IgD-negative memory B cell (primary cell): ENCODE measurements at regions not wholly inside any gene's neighbourhood (a gene's known extent, or its start where the extent isn't known, plus 50 kb on each side); places are given as distances from the start of the nearest gene placed in this dataset.
"Not testable (repeated sequence)": the region's sequence is repeated elsewhere in the genome, so short reads cannot be mapped to it uniquely, and the experiment has no call there.

Source experiments
- H3K27ac Mint-ChIP-seq, 3 donors: one replicate each; pipeline ENCODE4 v1.8.0; 2020 to 2022; ENCODE audit warnings: mild to moderate bottlenecking in 3 of 3, mixed read lengths in 3 of 3, moderate library complexity in 1 of 3
- H3K27me3 Mint-ChIP-seq: one replicate; pipeline ENCODE4 v1.8.0; 2021; ENCODE audit warnings: mixed read lengths
- H3K36me3 Mint-ChIP-seq: one replicate; pipeline ENCODE4 v1.8.0; 2020; ENCODE audit warnings: mild to moderate bottlenecking, mixed read lengths
- H3K4me1 Mint-ChIP-seq, 3 donors: one replicate each; pipeline ENCODE4 v1.8.0; 2020 to 2022; ENCODE audit warnings: mixed read lengths in 3 of 3, mild to moderate bottlenecking in 1 of 3
- H3K4me3 Mint-ChIP-seq, 4 donors: one replicate each; pipeline ENCODE4 v1.8.0; 2020 to 2022; ENCODE audit warnings: mild to moderate bottlenecking in 4 of 4, mixed read lengths in 4 of 4, moderate library complexity in 3 of 4
- H3K9me3 Mint-ChIP-seq, 3 donors: one replicate each; pipeline ENCODE4 v1.8.0; 2020 to 2021; ENCODE audit warnings: mixed read lengths in 3 of 3, mild to moderate bottlenecking in 1 of 3

- peaks cover 1 to 8% (median 4%) of the 10 kb centered on the region in 3 donors for H3K9me3 Mint-ChIP-seq
- H3K36me3 Mint-ChIP-seq: no peaks in the 10 kb centered on the region
Observed at GRCh38 chr1:238409932-238410331, 519.2 kb upstream of the ZP4 start.

DNA sequence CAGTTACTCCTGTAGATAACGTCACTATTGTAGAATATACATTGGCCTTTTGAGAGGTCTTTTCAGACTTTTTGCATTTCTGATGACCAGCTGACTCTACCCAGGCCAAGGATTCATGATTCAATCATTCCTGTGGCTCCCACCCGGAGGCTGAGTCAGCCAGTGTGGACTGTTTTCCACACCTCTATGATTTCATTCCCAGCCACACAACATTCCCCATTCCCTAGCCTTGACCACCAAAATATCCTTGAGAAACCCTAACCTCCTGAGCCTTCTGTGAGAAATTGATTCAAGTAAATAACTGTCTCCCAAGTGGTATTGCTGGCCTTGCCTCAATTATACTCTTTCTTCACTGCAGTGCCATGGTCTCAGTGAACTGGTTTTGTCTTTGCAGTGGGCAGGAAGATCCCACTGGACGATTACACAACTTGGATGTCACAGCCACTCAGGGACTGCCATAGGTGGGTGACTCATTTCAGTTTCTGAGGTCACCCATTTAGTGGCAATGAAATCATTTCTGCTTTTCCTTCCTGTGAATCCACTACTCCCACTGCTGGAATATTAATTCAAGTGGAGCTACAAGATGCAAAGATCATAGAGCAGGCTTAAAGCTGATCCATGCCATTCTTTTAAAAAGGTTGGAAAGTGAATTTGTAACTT is 518.6 kb upstream of the ZP4 start:
- no peak overlapping the region for H3K27ac Mint-ChIP-seq
- H3K4me3 Mint-ChIP-seq: peak overlapping the region in 1 of 4 donors; percentile 48
- no peaks in the 10 kb centered on the region for H3K4me1 Mint-ChIP-seq
- no peaks in the 10 kb centered on the region for H3K36me3 Mint-ChIP-seq
- no peaks in the 10 kb centered on the region for H3K27me3 Mint-ChIP-seq
- peaks cover 4 to 10% (median 5%) of the 10 kb centered on the region in 3 donors for H3K9me3 Mint-ChIP-seq

More at GRCh38 chr1:238409932-238410331, 519.2 kb upstream of the ZP4 start:
- H3K27me3 Mint-ChIP-seq: no peaks in the 10 kb centered on the region
- no peak overlapping the region for H3K27ac Mint-ChIP-seq
- H3K4me3 Mint-ChIP-seq: no peak overlapping the region
- H3K4me1 Mint-ChIP-seq: no peaks in the 10 kb centered on the region

- no peaks in the 10 kb centered on the region for H3K27me3 Mint-ChIP-seq
- peaks cover 4 to 10% (median 5%) of the 10 kb centered on the region in 3 donors for H3K9me3 Mint-ChIP-seq
Observed at GRCh38 chr1:238408737-238409136, 518.0 kb upstream of the ZP4 start.

DNA sequence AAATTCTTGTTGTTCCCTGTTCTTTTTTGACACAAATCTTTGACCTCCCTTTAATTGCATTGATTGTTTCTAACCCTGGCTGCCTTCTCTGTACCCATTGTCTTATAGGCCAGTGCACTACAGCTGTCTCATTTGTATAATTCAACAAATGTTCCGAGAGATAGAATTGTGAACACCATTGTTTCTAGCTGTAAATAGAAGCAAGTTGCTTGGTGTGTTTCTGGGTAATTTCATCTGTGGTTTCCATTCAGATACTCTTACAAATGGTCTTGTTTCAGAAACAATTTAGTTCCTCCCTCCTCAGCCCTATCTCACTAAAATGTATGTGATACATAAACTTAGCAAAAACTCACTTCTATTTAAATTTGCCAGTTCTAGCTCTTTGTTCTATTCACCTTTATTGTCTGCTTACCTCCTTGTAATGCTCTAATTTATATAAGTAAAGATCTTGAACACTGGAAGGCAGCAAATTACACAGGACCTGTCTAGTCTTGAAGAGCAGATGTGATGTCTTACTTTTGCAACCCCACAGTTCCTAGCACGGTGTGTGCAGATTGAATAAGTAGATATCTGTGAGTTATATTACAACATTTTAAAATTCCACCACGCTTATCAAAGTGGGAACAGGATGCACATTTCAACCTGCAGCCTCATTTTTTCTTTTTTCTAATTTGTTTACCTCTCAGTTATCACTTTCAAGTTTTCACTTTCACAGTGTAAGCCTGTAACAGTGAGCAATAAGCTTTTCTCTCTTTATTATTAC is 515.6 kb upstream of the ZP4 start:
- H3K27me3 Mint-ChIP-seq: no peaks in the 10 kb centered on the region
- H3K36me3 Mint-ChIP-seq: no peaks in the 10 kb centered on the region
- peaks cover 0 to 4% (median 0%) of the 10 kb centered on the region in 3 donors for H3K4me1 Mint-ChIP-seq
- no peak overlapping the region for H3K4me3 Mint-ChIP-seq
- no peak overlapping the region for H3K27ac Mint-ChIP-seq
- peaks cover 4 to 12% (median 10%) of the 10 kb centered on the region in 3 donors for H3K9me3 Mint-ChIP-seq

More at GRCh38 chr1:238408737-238409136, 518.0 kb upstream of the ZP4 start:
- Mint-ChIP-seq H3K27ac (no peak overlapping the region), H3K36me3 (no peaks in the 10 kb centered on the region), H3K4me1 (no peaks in the 10 kb centered on the region), H3K4me3 (no peak overlapping the region)

DNA sequence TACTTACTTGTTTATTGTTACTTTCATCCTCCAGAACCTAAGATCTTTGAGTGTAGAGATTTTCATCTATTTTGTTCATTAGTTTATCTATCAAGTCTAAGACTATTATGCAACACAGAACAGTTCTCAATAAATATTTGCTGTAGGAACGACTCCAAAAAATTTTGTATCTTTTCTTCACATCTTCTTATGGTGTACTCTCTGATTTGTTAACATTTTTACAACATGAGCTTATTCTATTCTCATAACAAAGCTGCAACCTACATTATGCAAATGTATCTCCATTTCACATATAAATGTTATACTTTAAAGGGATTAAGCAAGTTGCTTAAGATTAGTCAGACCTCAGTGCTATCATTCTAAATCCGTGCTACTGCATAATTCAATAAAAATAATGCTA is 514.2 kb upstream of the ZP4 start:
- H3K4me1 Mint-ChIP-seq: peaks cover 0 to 4% (median 0%) of the 10 kb centered on the region in 3 donors
- H3K36me3 Mint-ChIP-seq: no peaks in the 10 kb centered on the region
- no peak overlapping the region for H3K27ac Mint-ChIP-seq
- peaks cover 4 to 10% (median 9%) of the 10 kb centered on the region in 3 donors for H3K9me3 Mint-ChIP-seq
- H3K4me3 Mint-ChIP-seq: no peak overlapping the region
- no peaks in the 10 kb centered on the region for H3K27me3 Mint-ChIP-seq

DNA sequence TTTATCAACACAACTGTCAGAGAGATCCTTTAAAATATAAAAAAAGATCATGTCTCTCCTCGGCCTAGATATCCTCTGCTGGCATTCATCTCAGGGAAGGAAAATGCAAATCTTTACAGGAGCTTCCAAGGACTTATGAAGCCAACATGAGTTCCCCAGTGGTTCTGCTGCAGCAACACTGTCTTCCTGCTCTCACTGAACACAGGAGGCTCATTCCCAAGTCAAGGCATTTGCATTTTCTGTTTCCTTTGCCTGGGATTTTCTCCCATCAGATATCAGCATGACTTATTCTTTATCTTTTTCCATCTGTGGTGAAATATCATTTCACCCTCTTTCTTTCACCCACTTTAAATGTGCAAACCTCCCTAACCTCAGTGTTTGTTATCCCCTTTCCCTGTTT is 513.8 kb upstream of the ZP4 start:
- H3K4me3 Mint-ChIP-seq: no peak overlapping the region

DNA sequence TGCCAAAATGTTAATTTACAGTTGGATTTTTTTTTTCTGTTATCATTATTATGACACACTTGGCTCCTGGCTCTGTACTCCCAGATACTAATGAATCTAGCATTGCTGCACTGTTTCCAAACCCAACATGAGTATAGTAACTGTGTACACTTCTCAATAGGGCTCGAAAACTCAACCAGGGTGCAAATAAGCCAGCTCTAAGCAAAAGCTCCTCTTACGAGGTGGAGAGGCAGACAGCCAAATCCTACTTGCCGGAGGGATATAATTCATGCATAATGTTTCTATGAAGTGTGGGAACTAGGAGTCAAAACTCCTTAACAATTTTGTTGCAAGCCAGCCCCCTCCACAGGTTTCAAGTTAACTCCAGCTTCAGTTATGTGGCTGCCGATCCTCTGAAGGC is 510.4 kb upstream of the ZP4 start:
- peaks cover 0 to 4% (median 0%) of the 10 kb centered on the region in 3 donors for H3K4me1 Mint-ChIP-seq
- H3K9me3 Mint-ChIP-seq: peaks cover 3 to 10% (median 4%) of the 10 kb centered on the region in 3 donors
- H3K27me3 Mint-ChIP-seq: no peaks in the 10 kb centered on the region
- no peak overlapping the region for H3K4me3 Mint-ChIP-seq
- H3K36me3 Mint-ChIP-seq: no peaks in the 10 kb centered on the region
- H3K27ac Mint-ChIP-seq: no peak overlapping the region

More for the DNA sequence above, 513.8 kb upstream of the ZP4 start:
- Mint-ChIP-seq H3K4me1 (peaks cover 0 to 4% (median 0%) of the 10 kb centered on the region in 3 donors), H3K27me3 (no peaks in the 10 kb centered on the region), H3K36me3 (no peaks in the 10 kb centered on the region), H3K9me3 (peaks cover 4 to 10% (median 9%) of the 10 kb centered on the region in 3 donors), H3K27ac (no peak overlapping the region)

GRCh38 chr1:238399558-238399957 is 508.8 kb upstream of the ZP4 start:
- H3K9me3 Mint-ChIP-seq: peaks cover 2 to 6% (median 3%) of the 10 kb centered on the region in 3 donors
- H3K36me3 Mint-ChIP-seq: no peaks in the 10 kb centered on the region
- H3K4me1 Mint-ChIP-seq: peaks cover 0 to 4% (median 0%) of the 10 kb centered on the region in 3 donors
- no peak overlapping the region for H3K4me3 Mint-ChIP-seq
- no peak overlapping the region for H3K27ac Mint-ChIP-seq
- H3K27me3 Mint-ChIP-seq: no peaks in the 10 kb centered on the region

- Mint-ChIP-seq H3K36me3 (no peaks in the 10 kb centered on the region), H3K9me3 (peaks cover 0 to 4% (median 0%) of the 10 kb centered on the region in 3 donors), H3K4me3 (no peak overlapping the region), H3K27ac (no peak overlapping the region), H3K27me3 (no peaks in the 10 kb centered on the region), H3K4me1 (no peaks in the 10 kb centered on the region)
Observed at GRCh38 chr1:238396140-238396539, 505.4 kb upstream of the ZP4 start.

- no peaks in the 10 kb centered on the region for H3K4me1 Mint-ChIP-seq
- no peaks in the 10 kb centered on the region for H3K36me3 Mint-ChIP-seq
- H3K4me3 Mint-ChIP-seq: no peak overlapping the region
- H3K9me3 Mint-ChIP-seq: peaks cover 3 to 12% (median 4%) of the 10 kb centered on the region in 3 donors
- no peak overlapping the region for H3K27ac Mint-ChIP-seq
- H3K27me3 Mint-ChIP-seq: no peaks in the 10 kb centered on the region
Observed at GRCh38 chr1:238384381-238384780, 493.7 kb upstream of the ZP4 start.

DNA sequence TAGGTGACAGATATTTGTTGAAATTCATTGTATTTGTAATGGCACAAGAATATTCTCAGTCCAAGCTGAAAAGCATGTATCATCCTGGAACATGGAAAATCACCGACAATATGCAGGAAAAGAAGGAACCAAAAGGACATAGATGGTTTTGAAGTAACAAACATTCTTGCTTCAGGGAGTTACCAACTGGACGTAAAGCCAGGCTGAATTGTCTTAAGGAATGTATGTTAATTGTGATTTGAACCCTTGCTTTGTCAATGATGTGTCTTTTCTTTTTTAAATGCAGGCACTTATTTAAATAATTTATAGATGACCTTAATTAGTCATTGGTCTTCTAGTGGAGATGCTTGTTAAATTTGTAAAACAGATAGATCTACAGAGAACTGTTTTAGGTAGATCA is 489.4 kb upstream of the ZP4 start:
- no peak overlapping the region for H3K27ac Mint-ChIP-seq
- H3K36me3 Mint-ChIP-seq: no peaks in the 10 kb centered on the region
- no peak overlapping the region for H3K4me3 Mint-ChIP-seq
- peaks cover 0 to 14% (median 9%) of the 10 kb centered on the region in 3 donors for H3K9me3 Mint-ChIP-seq
- no peaks in the 10 kb centered on the region for H3K4me1 Mint-ChIP-seq
- H3K27me3 Mint-ChIP-seq: no peaks in the 10 kb centered on the region

DNA sequence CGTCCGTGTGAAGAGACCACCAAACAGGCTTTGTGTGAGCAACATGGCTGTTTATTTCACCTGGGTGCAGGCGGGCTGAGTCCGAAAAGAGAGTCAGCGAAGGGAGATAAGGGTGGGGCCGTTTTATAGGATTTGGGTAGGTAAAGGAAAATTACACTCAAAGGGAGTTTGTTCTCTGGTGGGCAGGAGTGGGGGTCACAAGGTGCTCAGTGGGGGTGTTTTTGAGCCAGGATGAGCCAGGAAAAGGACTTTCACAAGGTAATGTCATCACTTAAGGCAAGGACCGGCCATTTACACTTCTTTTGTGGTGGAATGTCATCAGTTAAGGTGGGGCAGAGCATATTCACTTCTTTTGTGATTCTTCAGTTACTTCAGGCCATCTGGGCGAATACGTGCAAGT is 488.7 kb upstream of the ZP4 start:
- H3K9me3 Mint-ChIP-seq: peaks cover 0 to 14% (median 10%) of the 10 kb centered on the region in 3 donors
- not testable (repeated sequence) for H3K27ac Mint-ChIP-seq, H3K27me3 Mint-ChIP-seq, H3K36me3 Mint-ChIP-seq, H3K4me1 Mint-ChIP-seq, H3K4me3 Mint-ChIP-seq

DNA sequence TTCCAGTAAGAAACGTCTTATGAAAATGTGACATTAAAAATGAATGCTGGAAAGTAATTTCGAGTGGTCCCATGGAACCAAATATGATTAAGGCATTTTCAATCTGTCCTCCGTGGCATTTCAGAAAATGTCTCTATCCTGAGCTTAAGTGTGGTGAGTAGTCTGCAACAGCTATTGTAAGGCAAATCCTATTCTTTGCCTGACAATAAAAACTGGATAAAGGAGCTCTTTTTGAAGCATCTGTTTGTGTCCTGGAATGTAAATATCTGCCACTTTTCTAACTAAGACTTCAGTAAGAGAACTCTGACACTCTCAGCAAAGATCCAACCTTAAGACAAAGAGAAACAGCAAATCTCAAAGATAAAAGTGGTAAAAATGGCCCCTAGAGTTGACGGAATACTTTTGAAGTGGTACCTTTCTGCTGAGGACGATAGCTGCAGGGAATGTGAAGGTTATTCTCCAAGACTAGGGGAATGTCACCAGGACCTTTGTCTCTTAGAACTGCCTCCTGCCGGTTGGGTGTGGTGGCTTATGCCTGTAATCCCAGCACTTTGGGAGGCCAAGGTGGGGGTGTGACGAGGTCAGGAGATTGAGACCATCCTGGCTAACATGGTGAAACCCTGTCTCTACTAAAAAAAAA is 486.7 kb upstream of the ZP4 start:
- H3K27ac Mint-ChIP-seq: no peak overlapping the region
- H3K27me3 Mint-ChIP-seq: no peaks in the 10 kb centered on the region
- no peaks in the 10 kb centered on the region for H3K36me3 Mint-ChIP-seq
- no peak overlapping the region for H3K4me3 Mint-ChIP-seq
- no peaks in the 10 kb centered on the region for H3K4me1 Mint-ChIP-seq
- H3K9me3 Mint-ChIP-seq: peaks cover 0 to 13% (median 10%) of the 10 kb centered on the region in 3 donors

DNA sequence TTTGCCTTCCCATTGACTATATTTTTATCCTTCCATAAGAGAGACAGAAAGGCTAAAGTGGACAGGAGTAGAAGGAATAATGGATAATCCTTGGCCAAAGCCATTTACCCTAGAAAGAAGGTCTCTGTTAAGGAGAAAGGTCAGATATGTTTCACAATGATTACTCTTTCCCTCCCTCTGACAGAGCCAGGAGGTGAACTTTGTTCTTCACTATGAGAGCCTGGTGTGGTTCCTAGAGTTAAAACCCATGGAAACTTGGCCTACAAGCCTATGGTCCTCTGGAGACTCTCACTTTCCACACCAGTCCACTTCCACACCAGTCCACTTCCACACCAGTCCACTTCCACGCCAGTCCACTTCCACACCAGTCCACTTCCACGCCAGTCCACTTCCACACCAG is 479.9 kb upstream of the ZP4 start:
- Mint-ChIP-seq H3K27ac (no peak overlapping the region), H3K9me3 (peaks cover 3 to 16% (median 9%) of the 10 kb centered on the region in 3 donors), H3K4me3 (no peak overlapping the region), H3K4me1 (no peaks in the 10 kb centered on the region), H3K36me3 (no peaks in the 10 kb centered on the region), H3K27me3 (no peaks in the 10 kb centered on the region)

DNA sequence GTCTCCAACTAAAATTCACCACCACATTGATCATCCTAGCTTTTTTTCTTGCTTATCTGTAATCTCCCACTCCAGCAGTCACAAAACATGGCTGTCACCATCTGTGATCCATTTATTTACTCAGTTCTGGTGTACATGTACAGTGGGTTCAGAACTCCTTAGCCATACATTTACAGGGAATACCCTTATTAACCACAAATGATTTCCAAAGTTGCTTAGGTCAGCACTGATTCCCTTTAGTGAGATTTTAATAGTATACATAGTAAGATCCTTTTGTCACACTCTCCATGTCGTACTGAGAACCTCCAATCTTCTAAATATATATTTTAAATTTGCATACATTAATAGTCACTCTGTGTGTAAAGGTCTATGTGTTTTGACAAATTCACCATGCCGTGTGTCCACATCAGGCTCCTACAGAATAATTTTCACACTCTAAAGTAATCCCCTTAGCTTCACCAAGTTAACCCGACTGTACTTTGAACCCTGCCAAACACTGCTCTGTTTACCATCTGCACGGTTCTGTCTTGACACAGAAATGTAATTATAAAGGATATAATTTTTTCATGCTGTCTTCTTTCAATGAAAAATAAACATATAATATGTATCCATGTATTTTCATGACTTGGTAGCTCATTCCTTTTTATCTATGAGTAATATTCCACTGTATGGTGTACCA is 473.6 kb upstream of the ZP4 start:
- Mint-ChIP-seq H3K27ac (no peak overlapping the region), H3K27me3 (no peaks in the 10 kb centered on the region), H3K9me3 (peaks cover 2 to 25% (median 3%) of the 10 kb centered on the region in 3 donors), H3K4me3 (no peak overlapping the region), H3K4me1 (no peaks in the 10 kb centered on the region), H3K36me3 (no peaks in the 10 kb centered on the region)
